ENCODE measurements at regions not wholly inside any gene's neighbourhood (a gene's known extent, or its start where the extent isn't known, plus 50 kb on each side); places are given as distances from the start of the nearest gene placed in this dataset.

- Histone ChIP-seq H3K4ac (replicated peaks; ENCODE audit: insufficient read length, low read depth, low read length) (no peak overlapping the region), H4K8ac (ENCODE audit: extremely low read depth, insufficient read depth, low read length) (no peak overlapping the region), H3K79me1 (ENCODE audit: low read depth, low read length) (no peaks in the 10 kb centered on the region), H3K4me3 (ENCODE audit: extremely low read depth in 1 of 4, insufficient read depth in 2 of 4, low read depth in 3 of 4, low read length in 4 of 4) (no peak overlapping the region), H3K9me3 (ENCODE audit: insufficient read depth in 2 of 2, low read depth in 1 of 2, low read length in 1 of 2) (peaks cover 6 to 16% of the 10 kb centered on the region in 2 experiments; a peak in 3 of 4 replicates), H3K23ac (ENCODE audit: insufficient read length) (no peak overlapping the region), H2BK12ac (ENCODE audit: low read depth, low read length) (peak overlapping the region; percentile 65; the same call in 1 of the 2 replicates), H2BK5ac (ENCODE audit: low read depth, low read length) (no peak overlapping the region; the same call in 1 of the 2 replicates), H3K14ac (ENCODE audit: insufficient read length) (no peak overlapping the region), H2BK20ac (ENCODE audit: low read length) (0 out of 2 replicates have a peak overlapping the region, but pooled peaks have one; percentile 86), H3K9ac (replicated peaks in 1 of 4; ENCODE audit: extremely low read depth in 1 of 4, low read depth in 3 of 4, low read length in 3 of 4) (no peak overlapping the region), H3K36me3 (ENCODE audit: control insufficient read depth in 2 of 4, insufficient read depth in 4 of 4, low read length in 3 of 4) (no peaks in the 10 kb centered on the region; a peak in 1 of 8 replicates), H3K56ac (replicated peaks; ENCODE audit: insufficient read length, low read depth, low read length) (no peak overlapping the region), H3K23me2 (ENCODE audit: low read depth, low read length) (no peaks in the 10 kb centered on the region), H3K27me3 (replicated peaks in 1 of 4; ENCODE audit: control insufficient read depth in 3 of 4, extremely low read depth in 1 of 4, insufficient read depth in 3 of 4, low read length in 3 of 4) (no peaks in the 10 kb centered on the region), H2BK15ac (ENCODE audit: low read length) (no peak overlapping the region), H2AFZ (ENCODE audit: low read length) (no peak overlapping the region), H2AK5ac (ENCODE audit: low read depth, low read length) (no peak overlapping the region), H4K91ac (replicated peaks; ENCODE audit: insufficient read length, low read length) (no peak overlapping the region), H3K79me2 (ENCODE audit: control insufficient read depth in 1 of 2, insufficient read depth in 2 of 2, low read length in 2 of 2) (no peaks in the 10 kb centered on the region), H4K20me1 (replicated peaks in 1 of 2; ENCODE audit: control insufficient read depth in 1 of 2, insufficient read depth in 2 of 2, low read length in 2 of 2) (no peaks in the 10 kb centered on the region), H3K18ac (ENCODE audit: extremely low read depth, low read length) (no peak overlapping the region), H3K27ac (ENCODE audit: low read depth, low read length) (no peak overlapping the region), H2BK120ac (replicated peaks; ENCODE audit: low read depth, low read length) (no peak overlapping the region), H3K4me2 (ENCODE audit: insufficient read depth in 1 of 2, low read depth in 2 of 2, low read length in 2 of 2) (no peak overlapping the region), H4K5ac (ENCODE audit: insufficient read length, low read depth, low read length) (peak overlapping the region; percentile 51), H3K4me1 (replicated peaks in 1 of 4; ENCODE audit: control insufficient read depth in 3 of 4, insufficient read depth in 4 of 4, low read length in 3 of 4) (peaks cover 0 to 11% (median 2%) of the 10 kb centered on the region in 4 experiments; a peak in 4 of 7 replicates)
- FAIRE-seq (no peak), DNase-seq (ENCODE audit: low read depth in 1 of 2, low spot score in 2 of 2) (no peak)
- no peak for TF ChIP-seq EZH2 (IDR thresholded peaks at IDR 0.05; ENCODE audit: low read depth, low read length, severe bottlenecking)
- no peak for TF ChIP-seq CTCF (IDR thresholded peaks at IDR 0.05; ENCODE audit: control extremely low read depth in 1 of 3, insufficient read depth in 1 of 3, low read depth in 1 of 3, low read length in 3 of 3)
- no peak for TF ChIP-seq RXRA (IDR thresholded peaks at IDR 0.05; ENCODE audit: insufficient read depth, low read depth, low read length)
- no peak for TF ChIP-seq JUND (IDR thresholded peaks at IDR 0.05; ENCODE audit: low read length)
- no peak for TF ChIP-seq SRF (IDR thresholded peaks at IDR 0.05; ENCODE audit: low read depth, low read length)
- TF ChIP-seq POU5F1 (IDR thresholded peaks at IDR 0.05; ENCODE audit: low read depth, low read length) = no peak
- CTCF ChIA-PET (ENCODE audit: partially characterized antibody) = interaction anchor here (1.2 kb wide), 1 partner anchor 94 kb away, joined by 3 read pairs; no protein-coding TSS in a partner anchor
- POLR2A ChIA-PET (ENCODE audit: partially characterized antibody) = interaction anchor here (0.6 kb wide), 1 partner anchor 18 kb away, joined by 3 read pairs; no protein-coding TSS in a partner anchor
- 83% methylated on average over 3 of the region's 3 CpGs; no CpG with 5 or more reads in 1 of the 2 experiments for WGBS, 2 experiments (ENCODE audit: extremely low coverage in 1 of 2, insufficient coverage in 1 of 2, insufficient read length in 1 of 2, insufficient replicate concordance in 2 of 2, low coverage in 1 of 2, low lambda C conversion rate in 2 of 2, missing lambda C conversion rate in 1 of 2)
Observed at GRCh38 chr2:106012591-106013347, 181.3 kb downstream of the UXS1 start.

All from H1 (cell line).